ENCODE measurements at regions not wholly inside any gene's neighbourhood (a gene's known extent, or its start where the extent isn't known, plus 50 kb on each side); places are given as distances from the start of the nearest gene placed in this dataset.

- intact Hi-C loops (cut with micrococcal nuclease), result no loop called here
- no peak for DNase-seq (ENCODE audit: low read depth, low spot score)
- Histone ChIP-seq H2AFZ (ENCODE audit: low read depth, low read length) (no peak overlapping the region), H4K20me1 (replicated peaks; ENCODE audit: control insufficient read depth, extremely low read depth, insufficient read depth, low read length) (no peaks in the 10 kb centered on the region), H3K9me1 (replicated peaks; ENCODE audit: control insufficient read depth, extremely low read depth, insufficient read depth, low read length) (no peaks in the 10 kb centered on the region), H3K36me3 (ENCODE audit: control insufficient read depth in 2 of 2, extremely low read depth in 1 of 2, insufficient read depth in 2 of 2, low read length in 2 of 2) (no peaks in the 10 kb centered on the region), H3K27me3 (ENCODE audit: control insufficient read depth in 2 of 2, insufficient read depth in 2 of 2, low read length in 2 of 2) (no peaks in the 10 kb centered on the region), H3K4me1 (ENCODE audit: control insufficient read depth, extremely low read depth, insufficient read depth, low read length) (no peaks in the 10 kb centered on the region), H3K9me3 (replicated peaks; ENCODE audit: control insufficient read depth, insufficient read depth, low read length) (no peaks in the 10 kb centered on the region), H3K4me3 (replicated peaks in 1 of 3; ENCODE audit: insufficient read depth in 1 of 3, low read depth in 1 of 3, low read length in 3 of 3) (no peak overlapping the region), H3K9ac (replicated peaks; ENCODE audit: extremely low read depth, insufficient read depth, low read length) (no peak overlapping the region), H3K27ac (ENCODE audit: insufficient read depth, low read depth, low read length) (no peak overlapping the region), H3K79me2 (ENCODE audit: control insufficient read depth, insufficient read depth, low read length) (no peaks in the 10 kb centered on the region), H3K4me2 (ENCODE audit: insufficient read depth, low read length) (no peak overlapping the region)
- POLR2A ChIA-PET, result no interaction called here
- no TSS peak for BruUV-seq (replicated peaks)
- dilution Hi-C loops (cut with MboI; ENCODE audit: extremely low pct_ligation_motif_present, low sequenced_read_pairs), result no loop called here
- no peak for FAIRE-seq
- CTCF ChIA-PET, result no interaction called here
- TF ChIP-seq JUN (IDR thresholded peaks at IDR 0.05; ENCODE audit: borderline replicate concordance, insufficient read depth, insufficient read length, low read depth) (no peak), EZH2 (IDR thresholded peaks at IDR 0.05; ENCODE audit: borderline replicate concordance, low read depth, low read length, severe bottlenecking) (no peak), POLR2A (IDR thresholded peaks at IDR 0.05; ENCODE audit: low read depth, low read length) (no peak), CTCF (IDR thresholded peaks at IDR 0.05; ENCODE audit: extremely low read depth in 1 of 2, insufficient read depth in 1 of 2, low read depth in 1 of 2, low read length in 2 of 2) (no peak), GATA2 (IDR thresholded peaks at IDR 0.05; ENCODE audit: insufficient read depth, insufficient read length, low read depth, low read length) (no peak), MYC (IDR thresholded peaks at IDR 0.05; ENCODE audit: low read depth, low read length) (no peak), POLR2AphosphoS5 (IDR thresholded peaks at IDR 0.05; ENCODE audit: insufficient read depth, low read depth, low read length) (no peak), FOS (IDR thresholded peaks at IDR 0.05; ENCODE audit: borderline replicate concordance, insufficient read depth, low read length) (no peak), MAX (IDR thresholded peaks at IDR 0.05; ENCODE audit: insufficient read depth, insufficient read length) (no peak)
Measured at GRCh38 chr7:156380261-156380660, 260.3 kb upstream of the RNF32 start.
